ENCODE measurements at regions not wholly inside any gene's neighbourhood (a gene's known extent, or its start where the extent isn't known, plus 50 kb on each side); places are given as distances from the start of the nearest gene placed in this dataset.
A peak's percentile ranks its signal among the peaks of the same experiment; 100 is the strongest.
"Not testable (repeated sequence)": the region's sequence is repeated elsewhere in the genome, so short reads cannot be mapped to it uniquely, and the experiment has no call there.

DNA sequence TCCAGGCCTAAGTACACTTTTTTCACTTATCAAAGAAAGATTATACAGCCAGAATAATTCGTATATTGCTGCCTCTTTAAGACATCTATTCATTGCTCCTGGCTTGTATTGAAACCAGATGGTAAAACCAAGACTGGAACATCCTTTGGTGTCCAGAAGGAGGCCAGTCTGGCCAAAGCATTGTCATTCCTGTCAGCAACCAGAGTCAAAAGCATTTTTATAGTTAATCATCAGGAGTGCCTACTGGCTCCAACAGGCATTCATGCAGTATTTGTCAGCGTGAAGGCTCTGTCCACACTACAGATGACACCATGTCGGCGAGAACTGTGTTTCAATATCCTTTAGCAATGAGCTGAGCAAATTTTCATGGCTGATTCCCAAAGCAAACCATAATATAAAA, 118.0 kb upstream of the G2E3 start:
- DNase-seq: no peak
- intact Hi-C loops (cut with DNase I): no loop called here

GRCh38 chr14:30443368-30444007, 115.5 kb upstream of the G2E3 start:
- intact Hi-C loops (cut with DNase I): no loop called here
- DNase-seq: peak in 11 of 42 donors; percentile 9 to 58 (median 33)

DNA sequence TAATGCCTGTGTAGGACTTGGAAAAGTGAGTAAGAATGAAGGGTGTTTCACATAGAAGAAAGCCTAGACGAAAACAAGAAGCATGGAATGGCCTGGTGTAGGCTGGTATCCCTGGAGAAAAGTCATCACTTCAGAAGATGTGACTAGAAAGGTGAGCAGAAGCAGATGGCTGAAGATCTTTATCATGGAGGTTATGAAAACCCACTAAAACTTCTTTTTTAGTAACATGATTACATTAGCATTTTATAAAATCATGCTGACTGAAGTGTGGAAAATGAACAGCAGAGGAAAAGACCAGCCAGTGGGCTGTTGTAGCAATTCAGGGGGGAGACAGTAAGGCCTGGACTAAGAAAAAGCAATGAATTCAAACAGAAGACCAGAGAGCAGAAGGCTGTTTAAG, 114.5 kb upstream of the G2E3 start:
- intact Hi-C loops (cut with DNase I): no loop called here

DNA sequence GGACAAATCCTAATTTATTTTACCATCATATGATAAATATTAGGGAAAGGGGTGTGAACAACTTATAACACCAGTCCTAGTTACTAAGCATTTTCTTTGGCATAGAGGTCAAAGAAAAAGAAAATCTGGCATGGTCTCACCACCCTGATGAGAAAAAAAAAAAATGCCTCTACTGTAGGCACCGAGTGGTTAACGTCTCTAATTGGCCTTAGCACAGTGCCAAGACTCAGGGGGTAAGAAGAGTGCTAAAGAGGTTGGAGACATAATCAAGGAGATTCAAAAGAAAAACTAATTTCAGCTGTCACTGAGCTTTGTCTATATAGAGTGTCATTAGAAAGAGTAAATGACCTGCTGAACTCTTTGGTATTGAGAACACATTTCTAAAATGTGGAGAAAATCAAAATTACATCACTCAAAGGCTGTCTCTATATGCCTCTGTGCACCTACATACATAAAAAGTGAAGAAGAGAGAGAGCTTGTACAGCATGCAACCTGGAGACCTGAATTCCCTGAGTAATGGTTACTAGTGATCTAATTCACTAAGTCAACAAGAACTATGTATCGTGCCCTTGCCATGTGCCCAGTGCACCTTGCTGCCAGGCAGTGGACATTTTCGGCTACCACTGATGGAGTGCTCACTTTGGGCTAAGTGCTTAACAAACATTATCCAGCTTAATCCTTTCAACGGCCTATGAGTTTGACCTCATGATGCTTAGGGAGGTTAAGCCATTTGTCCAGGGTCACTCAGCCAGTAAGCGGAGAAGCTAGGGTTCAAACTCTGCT, 113.8 kb upstream of the G2E3 start:
- intact Hi-C loops (cut with DNase I): no loop called here
- DNase-seq: no peak

More for the DNA sequence above, 114.5 kb upstream of the G2E3 start:
- DNase-seq: no peak

DNA sequence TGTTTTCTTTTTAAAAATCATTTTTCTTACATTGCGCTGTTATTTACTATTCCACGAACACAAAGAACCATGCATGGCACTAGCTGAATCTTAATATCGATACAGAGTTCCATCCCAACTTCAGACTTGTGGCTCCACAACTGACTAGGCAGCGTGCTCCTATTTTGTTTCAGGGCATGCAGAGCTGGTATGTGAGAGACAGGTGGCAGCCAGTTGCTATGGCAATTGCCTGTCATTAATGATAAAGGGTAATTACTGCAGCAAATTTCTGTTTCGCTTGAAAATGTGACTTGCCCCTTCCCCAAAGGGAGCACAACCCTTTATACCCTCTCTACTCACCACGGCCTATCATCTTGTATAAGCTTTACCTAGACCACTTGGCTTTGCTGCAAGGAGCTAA, 113.1 kb upstream of the G2E3 start:
- intact Hi-C loops (cut with DNase I): no loop called here
- peak in 27 of 42 donors; percentile 6 to 77 (median 40) for DNase-seq

DNA sequence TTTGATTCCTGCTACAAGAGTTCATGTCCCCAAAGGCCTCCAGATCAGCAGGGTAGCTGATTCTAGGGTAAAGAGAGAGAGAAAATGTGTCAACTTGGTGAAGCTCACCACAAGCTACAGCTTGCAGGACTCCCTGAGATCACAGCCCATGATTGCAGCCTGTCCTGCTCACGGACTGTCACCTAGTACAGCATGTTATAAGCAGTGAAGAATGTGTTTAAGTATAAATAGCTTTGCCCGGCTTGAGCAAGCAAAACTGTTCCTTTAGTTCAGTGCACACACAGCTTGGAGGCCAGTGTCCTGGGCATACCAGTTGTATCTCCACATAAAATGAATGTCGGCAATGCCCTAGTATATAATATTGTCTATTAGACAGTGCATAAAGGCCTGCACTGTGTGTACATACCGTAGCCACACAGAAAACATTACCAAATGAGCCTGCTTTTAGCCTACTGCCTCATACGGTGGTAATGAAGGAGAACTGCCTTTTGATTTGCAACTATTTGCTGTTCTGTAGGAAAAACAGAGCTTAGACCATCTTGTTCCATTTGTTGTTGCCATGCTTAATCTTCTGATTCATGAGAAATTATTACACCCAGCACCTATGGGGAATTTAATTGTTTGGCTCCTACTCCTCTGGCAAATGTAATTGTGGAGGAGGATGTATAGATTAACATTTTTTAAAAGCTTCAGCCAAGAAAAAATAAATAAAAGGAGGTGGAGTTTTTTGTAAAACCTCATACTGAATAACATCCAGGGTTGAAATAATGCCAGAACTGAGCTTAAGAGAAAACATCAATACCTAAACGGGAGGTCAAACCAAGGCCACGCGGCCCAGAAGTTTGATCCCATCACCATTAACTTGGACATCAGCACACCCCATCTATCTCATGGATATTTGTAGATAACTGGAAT, 108.1 kb upstream of the G2E3 start:
- intact Hi-C loops (cut with DNase I): no loop called here
- no peak for DNase-seq

GRCh38 chr14:30456296-30456695, 102.7 kb upstream of the G2E3 start:
- no peak for DNase-seq
- intact Hi-C loops (cut with DNase I): no loop called here

- no peak for DNase-seq
- intact Hi-C loops (cut with DNase I): no loop called here
These were observed 96.6 kb upstream of the G2E3 start for GRCh38 chr14:30462358-30462757.

- intact Hi-C loops (cut with DNase I): no loop called here
- DNase-seq: no peak
These were observed 94.5 kb upstream of the G2E3 start for GRCh38 chr14:30464481-30464880.

DNA sequence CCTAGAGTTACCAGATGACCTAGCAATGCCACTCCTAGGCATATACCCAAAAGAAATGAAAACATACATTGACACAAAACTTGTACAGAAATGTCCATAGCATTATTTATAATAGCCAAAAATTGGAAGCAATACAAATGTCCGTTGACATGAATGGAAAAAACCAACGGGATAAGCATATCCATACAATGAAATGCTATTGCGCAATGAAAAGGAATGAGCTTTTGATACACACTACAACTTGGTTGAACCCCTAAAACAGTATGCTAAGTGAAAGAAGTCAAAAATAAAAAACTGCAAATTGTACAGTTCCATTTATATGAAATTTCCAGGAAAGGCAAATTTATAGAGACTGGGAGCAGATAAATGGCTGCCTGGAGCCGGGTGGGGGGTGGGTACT, 90.6 kb upstream of the G2E3 start:
- DNase-seq: no peak
- intact Hi-C loops (cut with DNase I): no loop called here

GRCh38 chr14:30471980-30472379, 87.0 kb upstream of the G2E3 start:
- DNase-seq: peak in 1 of 42 donors; percentile 35
- intact Hi-C loops (cut with DNase I): no loop called here

DNA sequence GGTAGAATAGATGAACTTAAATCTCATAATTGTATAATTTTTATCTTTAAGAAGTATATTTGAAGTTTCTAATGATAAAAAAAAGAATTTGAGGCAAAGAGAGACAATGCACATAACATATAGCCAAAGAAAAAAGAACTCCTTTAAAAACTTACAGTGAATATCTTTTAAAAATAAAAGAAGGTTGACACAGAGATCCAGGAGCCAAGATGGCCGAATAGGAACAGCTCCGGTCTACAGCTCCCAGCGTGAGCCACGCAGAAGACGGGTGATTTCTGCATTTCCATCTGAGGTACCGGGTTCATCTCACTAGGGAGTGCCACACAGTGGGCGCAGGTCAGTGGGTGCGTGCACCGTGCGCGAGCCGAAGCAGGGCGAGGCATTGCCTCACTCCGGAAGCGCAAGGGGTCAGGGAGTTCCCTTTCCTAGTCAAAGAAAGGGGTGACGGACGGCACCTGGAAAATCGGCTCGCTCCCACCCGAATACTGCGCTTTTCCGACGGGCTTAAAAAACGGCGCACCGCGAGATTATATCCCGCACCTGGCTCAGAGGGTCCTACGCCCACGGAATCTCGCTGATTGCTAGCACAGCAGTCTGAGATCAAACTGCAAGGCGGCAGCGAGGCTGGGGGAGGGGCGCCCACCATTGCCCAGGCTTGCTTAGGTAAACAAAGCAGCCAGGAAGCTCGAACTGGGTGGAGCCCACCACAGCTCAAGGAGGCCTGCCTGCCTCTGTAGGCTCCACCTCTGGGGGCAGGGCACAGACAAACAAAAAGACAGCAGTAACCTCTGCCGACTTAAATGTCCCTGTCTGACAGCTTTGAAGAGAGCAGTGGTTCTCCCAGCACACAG, 84.9 kb upstream of the G2E3 start:
- DNase-seq; intact Hi-C loops (cut with DNase I): not testable (repeated sequence)

DNA sequence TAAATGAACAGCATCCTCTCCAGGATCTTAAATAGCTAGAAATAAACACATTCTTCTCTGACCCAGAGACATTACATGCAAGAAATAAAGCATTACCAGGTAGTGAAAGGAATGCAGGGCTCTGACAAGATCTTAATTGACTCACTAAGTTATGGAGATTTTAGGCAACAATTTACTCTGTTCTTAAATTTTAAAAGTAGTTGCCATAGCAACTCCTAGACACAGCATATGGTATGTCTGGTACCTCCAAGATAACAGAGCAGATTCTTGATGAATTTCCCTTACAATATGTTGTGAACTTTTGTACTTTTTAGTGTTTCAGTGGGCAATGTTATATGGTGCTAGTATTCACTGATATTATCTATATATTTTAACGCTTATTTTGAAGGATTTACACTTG, 76.7 kb upstream of the G2E3 start:
- no peak for DNase-seq
- intact Hi-C loops (cut with DNase I): no loop called here

DNA sequence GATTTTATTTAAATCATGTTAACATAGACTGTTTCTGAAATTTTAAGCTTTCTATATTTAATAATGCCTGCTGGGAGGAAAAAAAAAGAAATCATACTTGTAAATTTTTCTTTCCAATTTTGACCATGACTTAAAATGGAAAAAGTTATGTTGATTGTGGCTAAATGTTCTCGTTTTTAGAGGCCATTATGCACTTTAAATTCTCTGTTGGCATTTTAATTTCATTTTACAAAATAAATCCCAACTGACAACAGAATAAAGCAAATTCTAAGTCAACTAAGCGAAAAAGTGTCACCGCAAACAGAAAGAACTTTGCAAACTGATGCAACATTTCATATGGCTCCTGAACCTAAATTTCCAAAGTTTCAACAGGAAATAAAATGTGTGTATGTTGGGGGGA, 74.8 kb upstream of the G2E3 start:
- no peak for DNase-seq
- intact Hi-C loops (cut with DNase I): no loop called here

DNA sequence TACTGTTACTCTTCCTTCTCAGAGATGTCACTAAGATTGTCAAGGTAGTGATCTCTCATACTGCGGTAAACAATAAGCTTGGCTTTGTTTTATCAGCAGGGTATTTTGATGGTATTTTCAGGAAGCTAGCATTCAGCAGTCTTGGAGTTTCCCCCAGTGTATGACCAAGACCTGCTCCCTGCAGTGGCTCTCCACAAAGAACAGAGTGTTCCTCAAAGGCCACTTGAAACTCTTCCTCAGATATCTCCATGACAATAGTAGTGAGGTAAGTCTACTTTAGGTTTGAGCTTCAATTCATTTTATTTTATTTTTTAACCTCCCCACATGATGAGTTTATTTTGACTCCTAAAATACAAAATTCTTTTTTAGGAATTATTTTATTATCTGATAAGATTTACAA, 74.0 kb upstream of the G2E3 start:
- intact Hi-C loops (cut with DNase I): no loop called here

DNA sequence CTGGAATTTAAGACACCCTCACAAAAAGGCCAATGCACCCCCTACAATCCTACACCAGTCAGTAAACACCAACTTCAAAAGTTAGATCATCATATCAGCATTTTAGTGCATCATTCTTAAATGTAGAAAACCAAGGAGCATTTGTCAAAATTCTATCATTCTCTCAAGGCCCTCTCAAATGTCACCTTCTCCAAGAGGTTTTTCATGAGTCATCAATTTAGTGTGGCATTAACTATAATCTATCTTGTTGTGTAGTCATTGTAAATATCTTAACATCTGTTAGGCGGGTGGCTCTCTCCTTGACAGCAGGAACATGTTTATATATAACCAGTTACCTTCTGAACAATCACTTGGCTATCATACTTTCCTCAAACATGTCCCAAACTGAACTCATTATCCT, 62.1 kb upstream of the G2E3 start:
- intact Hi-C loops (cut with DNase I): no loop called here

More for the DNA sequence above, 74.0 kb upstream of the G2E3 start:
- DNase-seq: no peak

DNA sequence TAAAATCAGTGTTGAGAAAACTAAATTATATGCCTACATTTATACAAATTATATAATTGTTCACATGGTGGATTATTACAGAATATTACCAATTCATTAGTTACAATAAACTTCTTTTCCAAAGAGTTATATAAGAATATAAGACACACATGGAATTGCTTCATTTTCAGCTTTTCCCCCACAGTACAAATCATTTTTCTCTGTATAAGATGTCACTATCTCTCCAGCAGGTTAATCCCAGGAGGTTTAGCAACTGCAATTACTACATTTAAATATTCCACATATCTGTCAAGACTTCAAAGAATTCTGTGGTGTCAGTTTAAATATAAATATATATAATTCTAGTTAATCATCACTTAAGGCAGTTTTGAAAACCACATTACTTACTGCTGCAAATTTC, 59.6 kb upstream of the G2E3 start:
- intact Hi-C loops (cut with DNase I): no loop called here
- DNase-seq: peak in 1 of 42 donors; percentile 11

More for the DNA sequence above, 62.1 kb upstream of the G2E3 start:
- no peak for DNase-seq

- intact Hi-C loops (cut with DNase I): no loop called here
- DNase-seq: no peak
These were observed 58.7 kb upstream of the G2E3 start for GRCh38 chr14:30500222-30500621.

DNA sequence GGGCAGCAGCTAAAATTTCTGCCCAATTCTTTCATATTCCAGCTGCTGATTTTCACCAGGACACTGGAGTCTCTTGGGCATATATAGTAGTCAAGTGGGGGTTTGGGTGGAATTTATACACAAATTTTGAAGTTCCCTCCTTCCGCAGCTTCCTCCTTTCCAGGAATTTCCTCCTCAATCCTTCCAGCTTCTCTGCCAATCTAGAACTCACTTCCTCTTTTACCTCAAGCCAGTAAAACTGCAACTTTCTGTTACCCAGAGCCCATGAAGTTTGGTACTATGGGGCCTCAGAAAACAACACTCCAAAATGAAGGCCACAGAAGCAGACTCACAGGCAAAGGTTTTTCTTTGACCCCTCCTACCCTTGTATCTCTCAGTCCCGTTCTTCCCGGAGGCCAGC, 51.7 kb upstream of the G2E3 start:
- intact Hi-C loops (cut with DNase I): no loop called here

More for the DNA sequence above, 51.7 kb upstream of the G2E3 start:
- no peak for DNase-seq

Measured in head of caudate nucleus (tissue), 42 donors.